Endothelial cell (in vitro differentiated cells): ENCODE measurements at regions not wholly inside any gene's neighbourhood (a gene's known extent, or its start where the extent isn't known, plus 50 kb on each side); places are given as distances from the start of the nearest gene placed in this dataset.

Experiments used
- DNase-seq: peaks from one replicate; pipeline ENCODE4 v3.0.0; 2021; ENCODE audit warnings: low spot score
- H3K27ac Mint-ChIP-seq: one replicate; pipeline ENCODE4 v1.8.0; 2021; ENCODE audit warnings: mixed read lengths, inconsistent platforms; ENCODE audit not compliant: unreplicated experiment
- H3K27me3 Mint-ChIP-seq: one replicate; pipeline ENCODE4 v1.8.0; 2021; ENCODE audit warnings: mild to moderate bottlenecking, moderate library complexity, mixed read lengths, inconsistent platforms; ENCODE audit not compliant: unreplicated experiment
- H3K36me3 Mint-ChIP-seq: one replicate; pipeline ENCODE4 v1.8.0; 2021; ENCODE audit warnings: mild to moderate bottlenecking, low read depth, mixed read lengths, inconsistent platforms; ENCODE audit not compliant: unreplicated experiment
- H3K4me1 Mint-ChIP-seq: one replicate; pipeline ENCODE4 v1.8.0; 2021; ENCODE audit warnings: mild to moderate bottlenecking, mixed read lengths, inconsistent platforms; ENCODE audit not compliant: unreplicated experiment
- H3K4me3 Mint-ChIP-seq: one replicate; pipeline ENCODE4 v1.8.0; 2021; ENCODE audit warnings: mild to moderate bottlenecking, mixed read lengths, inconsistent platforms; ENCODE audit not compliant: unreplicated experiment
- H3K9me3 Mint-ChIP-seq: one replicate; pipeline ENCODE4 v1.8.0; 2021; ENCODE audit warnings: mixed read lengths, inconsistent platforms; ENCODE audit not compliant: unreplicated experiment
- TF ChIP-seq, protein P1 (sequence below): fragments of 200-600 bp; sonication (generic); IDR thresholded peaks from one replicate; pipeline ENCODE4 v1.5.0; 2021; ENCODE audit warnings: antibody characterized with exemption; ENCODE audit not compliant: unreplicated experiment

DNA sequence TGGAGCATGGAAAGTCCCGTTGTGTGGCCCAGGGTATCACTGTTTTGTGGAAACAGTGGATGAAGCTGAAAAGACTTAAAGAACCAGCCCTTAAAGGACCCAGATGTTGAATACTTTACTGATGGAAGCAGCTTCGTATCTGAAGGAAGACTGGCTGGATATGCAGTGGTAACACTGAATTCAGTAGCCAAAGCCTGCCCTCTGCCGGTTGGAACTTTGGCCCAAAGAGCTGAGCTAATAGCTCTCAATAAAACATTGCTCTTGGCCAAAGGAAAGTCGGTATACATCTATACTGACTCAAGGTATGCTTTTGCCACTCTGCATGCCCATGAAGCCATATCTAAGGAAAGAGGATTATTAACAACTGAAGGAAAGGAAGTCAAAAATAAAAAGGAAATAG, 885.4 kb downstream of the PDCD6IP start:
- Mint-ChIP-seq H3K9me3 (no peaks in the 10 kb centered on the region), H3K27me3 (peaks cover 6% of the 10 kb centered on the region), H3K4me3 (no peak overlapping the region), H3K36me3 (peaks cover 6% of the 10 kb centered on the region), H3K27ac (no peak overlapping the region), H3K4me1 (no peaks in the 10 kb centered on the region)
- DNase-seq: peak; percentile 73
- TF ChIP-seq, protein P1, sequence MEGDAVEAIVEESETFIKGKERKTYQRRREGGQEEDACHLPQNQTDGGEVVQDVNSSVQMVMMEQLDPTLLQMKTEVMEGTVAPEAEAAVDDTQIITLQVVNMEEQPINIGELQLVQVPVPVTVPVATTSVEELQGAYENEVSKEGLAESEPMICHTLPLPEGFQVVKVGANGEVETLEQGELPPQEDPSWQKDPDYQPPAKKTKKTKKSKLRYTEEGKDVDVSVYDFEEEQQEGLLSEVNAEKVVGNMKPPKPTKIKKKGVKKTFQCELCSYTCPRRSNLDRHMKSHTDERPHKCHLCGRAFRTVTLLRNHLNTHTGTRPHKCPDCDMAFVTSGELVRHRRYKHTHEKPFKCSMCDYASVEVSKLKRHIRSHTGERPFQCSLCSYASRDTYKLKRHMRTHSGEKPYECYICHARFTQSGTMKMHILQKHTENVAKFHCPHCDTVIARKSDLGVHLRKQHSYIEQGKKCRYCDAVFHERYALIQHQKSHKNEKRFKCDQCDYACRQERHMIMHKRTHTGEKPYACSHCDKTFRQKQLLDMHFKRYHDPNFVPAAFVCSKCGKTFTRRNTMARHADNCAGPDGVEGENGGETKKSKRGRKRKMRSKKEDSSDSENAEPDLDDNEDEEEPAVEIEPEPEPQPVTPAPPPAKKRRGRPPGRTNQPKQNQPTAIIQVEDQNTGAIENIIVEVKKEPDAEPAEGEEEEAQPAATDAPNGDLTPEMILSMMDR: peak; percentile 51

DNA sequence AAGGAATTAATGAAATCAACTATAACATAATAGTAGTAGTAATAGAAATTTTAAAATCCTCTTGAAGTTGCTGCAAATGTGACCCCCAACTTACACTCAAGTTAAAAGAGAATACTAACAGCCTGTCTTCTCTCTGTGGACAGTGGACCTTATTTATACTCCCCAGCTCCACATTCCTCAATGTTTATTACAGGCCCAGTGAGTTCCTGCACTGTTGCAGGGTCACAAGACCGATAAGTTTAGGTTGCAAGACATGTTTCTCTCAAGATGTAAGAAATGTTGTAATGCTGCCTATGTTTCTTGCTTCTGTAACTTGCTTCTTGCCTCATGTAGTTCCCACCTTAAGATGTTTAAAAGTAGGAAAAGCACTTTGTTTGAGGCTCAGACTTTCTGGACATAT, 888.1 kb downstream of the PDCD6IP start:
- Mint-ChIP-seq H3K9me3 (no peaks in the 10 kb centered on the region), H3K4me3 (no peak overlapping the region), H3K4me1 (no peaks in the 10 kb centered on the region), H3K36me3 (no peaks in the 10 kb centered on the region), H3K27ac (no peak overlapping the region), H3K27me3 (peaks cover under 1% of the 10 kb centered on the region)
- TF ChIP-seq, protein P1: no peak
- no peak for DNase-seq

DNA sequence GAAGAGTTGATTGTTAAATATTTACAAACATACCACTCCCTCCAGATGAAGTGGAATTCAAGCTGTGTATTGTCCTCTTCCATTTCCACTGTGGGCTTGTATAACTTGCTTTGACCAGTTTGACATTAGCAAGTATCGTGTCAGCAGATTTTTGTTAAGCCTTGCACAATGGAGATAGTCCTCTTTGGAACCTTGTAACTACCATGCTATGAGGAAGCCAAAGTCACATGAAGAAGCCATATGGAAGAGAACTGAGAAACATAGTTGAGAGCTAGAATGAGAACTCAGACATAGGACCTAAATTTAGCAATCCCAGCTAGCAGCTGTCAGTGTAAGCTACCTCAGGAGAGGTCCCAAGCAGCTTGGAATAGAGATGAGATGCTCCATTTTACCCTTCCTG, 889.2 kb downstream of the PDCD6IP start:
- no peak for DNase-seq
- H3K36me3 Mint-ChIP-seq: no peaks in the 10 kb centered on the region
- no peaks in the 10 kb centered on the region for H3K9me3 Mint-ChIP-seq
- no peak overlapping the region for H3K27ac Mint-ChIP-seq
- H3K27me3 Mint-ChIP-seq: no peaks in the 10 kb centered on the region
- TF ChIP-seq, protein P1: no peak
- H3K4me1 Mint-ChIP-seq: no peaks in the 10 kb centered on the region
- H3K4me3 Mint-ChIP-seq: no peak overlapping the region

DNA sequence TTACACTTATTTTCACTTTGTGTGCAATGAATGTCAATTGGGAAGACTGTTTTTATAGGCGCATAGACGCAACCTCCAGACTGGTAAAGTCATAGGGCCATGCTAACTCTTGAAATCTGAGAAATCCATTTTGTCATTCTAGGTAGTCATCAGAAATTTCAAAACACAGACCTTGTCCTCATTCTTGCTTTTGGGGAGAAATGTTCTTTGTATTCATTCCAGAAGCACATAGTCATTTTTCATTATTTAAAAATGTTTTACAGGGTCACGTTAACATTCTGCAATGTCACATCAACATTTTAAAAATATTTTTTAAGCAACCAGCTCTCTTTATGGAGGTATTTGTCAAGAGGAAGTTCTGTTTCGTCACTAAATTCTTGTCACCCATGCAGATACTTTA, 898.4 kb downstream of the PDCD6IP start:
- H3K27me3 Mint-ChIP-seq: no peaks in the 10 kb centered on the region
- H3K4me1 Mint-ChIP-seq: no peaks in the 10 kb centered on the region
- H3K4me3 Mint-ChIP-seq: no peak overlapping the region
- peaks cover 10% of the 10 kb centered on the region for H3K9me3 Mint-ChIP-seq
- TF ChIP-seq, protein P1: no peak
- no peak for DNase-seq
- H3K36me3 Mint-ChIP-seq: no peaks in the 10 kb centered on the region
- H3K27ac Mint-ChIP-seq: no peak overlapping the region

DNA sequence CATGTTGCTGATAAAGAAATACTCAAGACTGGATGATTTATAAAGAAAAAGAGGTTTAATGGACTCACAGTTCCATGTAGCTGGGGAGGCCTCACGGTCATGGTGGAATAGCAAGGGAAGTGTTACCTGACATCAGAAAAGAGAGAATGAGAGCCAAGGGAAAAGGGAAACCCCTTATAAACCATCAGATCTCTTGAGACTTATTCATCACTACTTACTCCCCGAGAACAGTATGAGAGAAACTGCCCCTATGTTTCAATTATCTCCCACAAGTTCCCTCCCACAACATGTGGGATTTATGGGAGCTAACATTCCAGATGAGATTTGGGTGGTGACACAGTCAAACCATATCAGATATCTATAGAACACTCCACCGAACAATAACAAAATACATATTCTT, 904.6 kb downstream of the PDCD6IP start:
- no peak for DNase-seq
- H3K27me3 Mint-ChIP-seq: peaks cover 2% of the 10 kb centered on the region
- H3K4me1 Mint-ChIP-seq: no peaks in the 10 kb centered on the region
- H3K9me3 Mint-ChIP-seq: peaks cover 17% of the 10 kb centered on the region
- no peak overlapping the region for H3K4me3 Mint-ChIP-seq
- H3K27ac Mint-ChIP-seq: no peak overlapping the region
- peaks cover 6% of the 10 kb centered on the region for H3K36me3 Mint-ChIP-seq
- TF ChIP-seq, protein P1: no peak
